Stimulated activated CD4-positive, alpha-beta T cell treated with anti-CD3 and anti-CD28 coated beads, Interleukin-1b, Interleukin-23, amount 100 ng/mL, for 48 hours (primary cell): ENCODE measurements at regions not wholly inside any gene's neighbourhood (a gene's known extent, or its start where the extent isn't known, plus 50 kb on each side); places are given as distances from the start of the nearest gene placed in this dataset.
A peak's percentile ranks its signal among the peaks of the same experiment; 100 is the strongest.

Source experiments
- DNase-seq: peaks from one replicate; pipeline ENCODE4 v3.0.0-alpha.2; 2020

DNA sequence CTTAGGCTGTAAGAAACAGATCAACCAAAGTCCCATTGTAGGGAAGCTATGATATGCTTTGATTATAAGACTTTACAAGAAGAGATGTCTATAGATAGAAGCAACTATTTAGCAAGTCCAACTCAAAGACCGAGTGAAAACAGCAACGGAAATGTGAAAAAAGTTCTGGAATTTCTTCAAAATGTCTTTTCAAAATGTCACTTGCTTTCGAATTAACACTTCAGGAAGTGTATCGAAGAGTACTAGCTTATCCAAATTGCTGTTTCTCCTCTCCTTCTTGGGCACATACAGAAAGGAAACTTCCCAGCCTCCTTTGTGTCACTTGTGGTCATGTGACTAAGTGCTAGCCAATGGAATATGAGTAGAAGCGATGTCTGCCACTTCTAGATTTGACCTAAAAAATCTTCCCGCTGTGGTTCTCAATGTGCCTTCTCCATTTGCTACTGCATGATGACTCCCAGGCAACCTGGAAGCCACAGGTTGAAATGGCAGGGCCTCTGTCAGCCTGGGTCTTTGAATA lies 89.9 kb downstream of the TSEN15 start:
- DNase-seq = no peak

GRCh38 chr1:184143449-184143848 lies 91.9 kb downstream of the TSEN15 start:
- no peak for DNase-seq

DNA sequence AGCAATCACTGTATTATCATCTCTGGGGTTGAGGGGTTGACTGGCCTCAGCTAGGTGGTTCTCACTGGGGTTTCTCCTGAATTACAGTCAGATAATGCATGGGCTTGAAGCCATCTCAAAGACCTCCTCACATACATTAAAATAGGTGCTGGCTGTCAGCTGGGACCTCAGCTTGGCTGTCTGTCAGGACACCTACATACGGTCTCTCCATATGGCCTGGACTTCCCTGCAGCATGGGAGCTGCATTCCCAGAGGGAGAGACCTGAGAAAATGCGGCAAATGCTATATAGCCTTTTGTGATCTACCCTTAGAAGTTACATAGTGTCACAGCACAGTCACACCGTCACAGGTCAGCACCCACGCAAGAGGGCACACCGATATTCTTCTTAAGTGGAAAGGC lies 93.6 kb downstream of the TSEN15 start:
- DNase-seq = no peak

GRCh38 chr1:184146202-184146601 lies 94.7 kb downstream of the TSEN15 start:
- DNase-seq = no peak

GRCh38 chr1:184150776-184151531 lies 99.4 kb downstream of the TSEN15 start:
- no peak for DNase-seq

DNA sequence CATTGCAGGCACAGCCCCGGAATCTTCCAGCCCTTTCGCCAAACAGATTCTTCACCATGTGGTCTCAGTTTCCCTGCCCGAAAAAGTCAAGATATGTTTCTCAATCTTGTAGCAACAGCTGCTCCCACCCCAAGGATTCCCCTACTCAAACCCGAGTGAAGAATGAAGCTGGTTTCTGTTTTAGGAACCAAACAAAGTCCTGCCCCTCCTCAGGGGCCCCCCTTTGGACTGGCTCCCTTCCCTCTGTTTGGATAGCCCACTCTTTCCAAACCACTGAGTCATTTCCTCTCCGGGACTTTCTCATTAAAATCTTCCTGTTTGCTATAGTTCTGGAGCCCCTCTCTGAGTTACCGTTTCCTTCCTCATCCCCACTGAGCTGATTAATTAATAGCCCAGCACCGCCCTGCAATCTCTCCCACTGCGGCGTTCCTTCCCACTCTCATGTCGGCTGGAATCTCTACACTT lies 100.9 kb downstream of the TSEN15 start:
- no peak for DNase-seq

- no peak for DNase-seq
Observed at GRCh38 chr1:184152974-184153373, 101.4 kb downstream of the TSEN15 start.

GRCh38 chr1:184153731-184154130 lies 102.2 kb downstream of the TSEN15 start:
- DNase-seq = no peak

- no peak for DNase-seq
Observed at GRCh38 chr1:184156521-184157393, 105.2 kb downstream of the TSEN15 start.

DNA sequence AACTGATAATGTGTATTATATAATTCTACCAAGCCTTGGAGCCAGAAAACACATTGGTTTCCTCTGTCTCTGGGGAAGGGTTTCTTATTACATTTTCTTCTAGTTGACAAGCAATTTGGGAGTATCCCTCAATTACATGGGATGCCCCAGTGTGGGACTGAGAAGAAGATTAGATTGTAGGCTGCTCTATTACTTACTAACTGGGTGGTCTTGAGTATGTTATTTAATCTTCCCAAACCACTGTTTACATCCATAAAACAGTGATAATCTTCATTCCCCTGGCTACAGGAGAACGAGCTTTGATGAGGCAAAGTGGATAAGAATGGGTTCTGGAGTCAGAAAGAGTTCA lies 105.8 kb downstream of the TSEN15 start:
- no peak for DNase-seq

- DNase-seq = no peak
Observed at GRCh38 chr1:184158896-184159681, 107.6 kb downstream of the TSEN15 start.

- DNase-seq = peak; percentile 79
Observed at GRCh38 chr1:184160236-184160635, 108.7 kb downstream of the TSEN15 start.

DNA sequence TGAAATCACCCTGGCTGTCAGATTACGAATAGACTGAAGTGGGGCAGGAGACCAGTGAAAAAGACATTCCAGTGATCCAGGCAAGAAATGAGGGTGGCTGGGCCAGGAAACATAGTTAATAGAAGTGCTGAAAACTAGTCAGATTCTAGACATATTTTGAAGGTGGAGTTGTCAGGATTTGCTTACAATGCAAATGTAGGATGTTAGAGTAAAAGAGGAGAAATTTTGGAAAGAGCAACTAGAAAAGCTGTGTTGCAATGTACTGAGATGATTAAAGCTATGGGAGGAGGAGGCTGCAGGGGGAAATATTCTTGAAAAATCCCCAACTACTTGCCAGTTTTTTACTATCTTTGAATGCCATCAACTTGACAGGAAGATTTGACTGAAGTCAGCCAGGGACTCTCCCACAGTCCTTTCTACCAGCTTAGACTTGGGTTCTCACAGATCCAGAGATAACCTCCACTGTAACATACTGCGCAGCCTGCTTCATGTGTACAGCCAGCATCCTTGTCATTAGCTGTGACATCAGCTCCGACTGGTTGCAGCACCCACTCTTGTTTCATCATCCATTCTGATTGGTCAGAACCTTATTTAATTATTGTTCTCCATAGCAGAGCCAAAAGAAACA lies 109.7 kb downstream of the TSEN15 start:
- peak; percentile 62 for DNase-seq

DNA sequence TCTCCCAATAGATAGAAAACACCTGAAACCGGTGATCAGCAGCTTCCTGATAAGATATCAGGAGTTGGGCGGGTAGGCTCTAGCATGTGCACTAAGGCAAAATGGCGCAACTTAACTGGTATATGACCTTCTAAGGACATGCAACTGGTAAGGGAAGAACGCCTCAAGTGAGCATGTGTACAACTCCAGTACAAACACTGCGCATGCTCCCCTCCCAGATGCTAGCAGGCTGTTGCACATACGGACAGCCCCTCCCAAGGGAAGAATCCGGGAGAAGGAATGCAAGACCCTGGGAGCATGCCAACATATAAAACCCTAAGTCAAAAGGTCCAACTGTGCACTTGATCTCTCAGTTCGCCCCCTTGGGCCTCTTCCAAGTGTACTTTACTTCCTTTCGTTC lies 110.8 kb downstream of the TSEN15 start:
- no peak for DNase-seq

GRCh38 chr1:184163674-184164465 lies 112.3 kb downstream of the TSEN15 start:
- DNase-seq = peak; percentile 6

GRCh38 chr1:184164536-184164935 lies 113.0 kb downstream of the TSEN15 start:
- DNase-seq = no peak

DNA sequence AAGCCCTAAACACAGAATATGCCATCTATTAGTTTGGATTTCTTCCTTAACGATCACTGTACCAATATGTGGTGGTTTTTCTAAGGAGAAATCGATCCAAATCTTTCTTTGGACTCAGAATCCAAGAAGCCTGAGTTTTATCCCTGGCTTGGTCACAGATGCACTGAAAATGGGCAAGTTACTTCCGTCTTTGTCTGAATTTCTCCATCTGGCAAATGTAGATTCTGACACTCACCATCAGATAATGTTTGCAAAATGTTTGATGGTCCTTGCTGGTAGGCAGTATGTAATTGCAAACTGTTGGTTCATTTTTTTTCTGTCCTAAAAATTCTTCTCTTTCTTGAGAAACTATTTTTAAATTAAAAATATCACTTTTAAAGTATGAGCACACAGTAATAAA lies 115.0 kb downstream of the TSEN15 start:
- DNase-seq = no peak

- DNase-seq = no peak
Observed at GRCh38 chr1:184167352-184167751, 115.8 kb downstream of the TSEN15 start.

GRCh38 chr1:184170719-184171118 lies 119.2 kb downstream of the TSEN15 start:
- no peak for DNase-seq

DNA sequence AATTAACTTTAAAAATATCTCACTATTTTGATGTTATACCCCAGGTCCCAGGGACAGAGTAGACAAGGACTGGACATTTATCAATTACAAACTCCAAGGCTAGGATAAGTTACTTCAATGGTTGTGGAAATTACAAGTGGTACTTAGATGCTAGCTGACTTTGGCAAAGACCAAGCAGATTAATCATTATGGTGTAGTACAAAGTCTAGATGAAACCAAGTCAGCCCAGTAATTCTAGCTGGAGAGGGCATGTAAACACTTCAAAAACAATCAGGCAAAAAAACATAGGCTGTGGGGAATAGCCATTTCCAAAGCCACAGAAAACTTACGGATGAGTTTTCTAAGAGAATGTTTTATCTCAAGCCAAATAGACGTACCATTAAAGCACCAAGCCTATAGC lies 124.5 kb downstream of the TSEN15 start:
- no peak for DNase-seq

DNA sequence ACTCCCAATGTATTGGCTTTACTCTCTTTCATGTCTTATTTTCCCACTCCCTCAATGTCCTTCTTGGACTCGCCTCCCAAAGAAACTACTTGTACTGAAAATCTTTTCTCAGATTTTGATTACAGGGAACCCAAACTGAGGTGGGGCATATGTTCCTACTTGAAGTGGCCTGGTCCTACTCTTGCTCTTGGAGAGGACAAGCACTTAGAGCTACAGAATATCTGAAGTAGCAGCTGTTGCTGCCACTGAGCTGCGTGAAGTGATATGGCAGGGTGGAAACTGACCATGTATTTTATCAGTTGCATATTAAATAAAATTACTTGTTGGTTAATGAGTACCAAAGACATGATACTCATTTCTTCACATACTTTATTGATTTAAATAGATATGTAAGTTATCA lies 129.5 kb downstream of the TSEN15 start:
- DNase-seq = no peak

GRCh38 chr1:184183919-184184318 lies 132.4 kb downstream of the TSEN15 start:
- no peak for DNase-seq
